Esophagus muscularis mucosa (tissue), 4 donors: ENCODE measurements at regions not wholly inside any gene's neighbourhood (a gene's known extent, or its start where the extent isn't known, plus 50 kb on each side); places are given as distances from the start of the nearest gene placed in this dataset.

Source experiments
- CTCF ChIP-seq, 3 experiments: fragments of 200-600 bp in 2 of 3; fragments of 450-650 bp in 1 of 3; sonication (generic) in 2 of 3; IDR thresholded peaks; one replicate each; pipeline ENCODE4 v1.5.1; 2017 to 2019; ENCODE audit warnings: antibody characterized with exemption in 3 of 3, mild to moderate bottlenecking in 2 of 3, moderate library complexity in 1 of 3
- EP300 ChIP-seq: sonication (generic); formaldehyde crosslinking; IDR thresholded peaks from one replicate; pipeline ENCODE4 v1.6.1; 2017; ENCODE audit warnings: antibody characterized with exemption
- POLR2A ChIP-seq: fragments of 450-650 bp; IDR thresholded peaks from one replicate; pipeline ENCODE4 v1.6.1; 2017; ENCODE audit warnings: antibody characterized with exemption, moderate library complexity, mild to moderate bottlenecking, low read depth

- TF ChIP-seq EP300 (no peak), CTCF (IDR thresholded peaks at IDR 0.05) (no peak), POLR2A (no peak)
Observed at GRCh38 chr18:60698901-60699300, 326.3 kb upstream of the MC4R start.
